ENCODE measurements at regions not wholly inside any gene's neighbourhood (a gene's known extent, or its start where the extent isn't known, plus 50 kb on each side); places are given as distances from the start of the nearest gene placed in this dataset.

- H3K9me2 ChIP-seq (ENCODE audit: insufficient read depth, low read length) = no peaks in the 10 kb centered on the region
- no peak overlapping the region for H3K4me2 ChIP-seq (ENCODE audit: low read length)
- TF ChIP-seq EZH2 (IDR thresholded peaks at IDR 0.05; ENCODE audit: borderline replicate concordance, insufficient read depth, low read length, poor library complexity, severe bottlenecking) (no peak), EP300 (conservative IDR thresholded peaks at IDR 0.05; ENCODE audit: poor library complexity, severe bottlenecking) (no peak), POLR2AphosphoS5 (IDR thresholded peaks at IDR 0.05) (no peak), CTCF (IDR thresholded peaks at IDR 0.05; ENCODE audit: poor library complexity, severe bottlenecking) (no peak), RAD21 (conservative IDR thresholded peaks at IDR 0.05) (no peak), SMC3 (conservative IDR thresholded peaks at IDR 0.05; ENCODE audit: poor library complexity) (no peak), REST (IDR thresholded peaks at IDR 0.05; ENCODE audit: borderline replicate concordance) (no peak), TAF1 (IDR thresholded peaks at IDR 0.05; ENCODE audit: low read depth) (no peak)
- H3K4me3 ChIP-seq (ENCODE audit: low read length) = no peak overlapping the region
- H3K9ac ChIP-seq (ENCODE audit: low read length) = no peak overlapping the region
- no peaks in the 10 kb centered on the region for H3K36me3 ChIP-seq (ENCODE audit: insufficient read depth, low read length)
- no peaks in the 10 kb centered on the region for H3F3A ChIP-seq (ENCODE audit: insufficient read depth, low read length, poor library complexity, severe bottlenecking)
- H3K27ac ChIP-seq (ENCODE audit: low read length) = no peak overlapping the region
- no peaks in the 10 kb centered on the region for H3K9me3 ChIP-seq (ENCODE audit: low read length)
- no peaks in the 10 kb centered on the region for H3K79me2 ChIP-seq (replicated peaks; ENCODE audit: insufficient read depth, low read length)
- no peaks in the 10 kb centered on the region for H3K27me3 ChIP-seq (ENCODE audit: insufficient read depth, low read depth, low read length)
- H4K20me1 ChIP-seq (ENCODE audit: insufficient read depth) = no peaks in the 10 kb centered on the region
- no peak overlapping the region for H2AFZ ChIP-seq (ENCODE audit: low read depth, low read length)
Measured at GRCh38 chr4:114734594-114734993, 136.0 kb downstream of the UGT8 start.

GRCh38 chr4:114752391-114753165 is 154.0 kb downstream of the UGT8 start:
- TF ChIP-seq SMC3 (conservative IDR thresholded peaks at IDR 0.05; ENCODE audit: poor library complexity) = no peak
- peak; percentile 98 for TF ChIP-seq EP300 (conservative IDR thresholded peaks at IDR 0.05; ENCODE audit: poor library complexity, severe bottlenecking)
- TF ChIP-seq CTCF (IDR thresholded peaks at IDR 0.05; ENCODE audit: poor library complexity, severe bottlenecking) = no peak
- TF ChIP-seq REST (IDR thresholded peaks at IDR 0.05; ENCODE audit: borderline replicate concordance) = peak; percentile 99
- peak; percentile 92 for TF ChIP-seq POLR2AphosphoS5 (IDR thresholded peaks at IDR 0.05)
- Histone ChIP-seq H3K27me3 (ENCODE audit: insufficient read depth, low read depth, low read length) (no peaks in the 10 kb centered on the region), H3K9me2 (ENCODE audit: insufficient read depth, low read length) (no peaks in the 10 kb centered on the region), H3K36me3 (ENCODE audit: insufficient read depth, low read length) (no peaks in the 10 kb centered on the region), H3F3A (ENCODE audit: insufficient read depth, low read length, poor library complexity, severe bottlenecking) (peaks cover 9% of the 10 kb centered on the region), H2AFZ (ENCODE audit: low read depth, low read length) (no peak overlapping the region), H3K79me2 (replicated peaks; ENCODE audit: insufficient read depth, low read length) (no peaks in the 10 kb centered on the region), H3K4me2 (ENCODE audit: low read length) (peak overlapping the region; percentile 9), H3K27ac (ENCODE audit: low read length) (peak overlapping the region; percentile 82), H3K9me3 (ENCODE audit: low read length) (no peaks in the 10 kb centered on the region), H4K20me1 (ENCODE audit: insufficient read depth) (no peaks in the 10 kb centered on the region), H3K4me3 (ENCODE audit: low read length) (peak overlapping the region; percentile 34), H3K9ac (ENCODE audit: low read length) (peak overlapping the region; percentile 22)

All from neural cell (in vitro differentiated cells).